CD14-positive monocyte (primary cell): ENCODE measurements at regions not wholly inside any gene's neighbourhood (a gene's known extent, or its start where the extent isn't known, plus 50 kb on each side); places are given as distances from the start of the nearest gene placed in this dataset.

Source experiments
- DNase-seq, 3 donors: peaks; one replicate each; pipeline ENCODE4 v3.0.0-alpha.2; 2011 to 2022
- H2AFZ ChIP-seq: 2 replicates; pipeline ENCODE4 v1.6.0; 2012; ENCODE audit warnings: mild to moderate bottlenecking, low read depth, low read length, inconsistent platforms; ENCODE audit not compliant: insufficient read depth, poor library complexity, severe bottlenecking
- H3K27ac ChIP-seq, 2 donors: 1 replicate in 1 of 2; 2 replicates in 1 of 2; pipeline ENCODE4 v1.5.1; 2012 to 2013; ENCODE audit warnings: low read length in 2 of 2, control low read depth in 1 of 2, inconsistent platforms in 1 of 2, low read depth in 1 of 2, mild to moderate bottlenecking in 1 of 2
- H3K27me3 ChIP-seq, 2 donors: one replicate each; pipeline versions ENCODE4 v1.6.0 to v1.6.1; 2011 to 2013; ENCODE audit warnings: low read length in 2 of 2; ENCODE audit not compliant: control insufficient read depth in 2 of 2, insufficient read depth in 2 of 2
- H3K36me3 ChIP-seq, 2 donors: replicated peaks in 1 of 2; 1 replicate in 1 of 2; 2 replicates in 1 of 2; pipeline versions ENCODE4 v1.5.1 to v1.6.1; 2012 to 2013; ENCODE audit warnings: low read length in 2 of 2, control low read depth in 1 of 2, inconsistent platforms in 1 of 2, mild to moderate bottlenecking in 1 of 2; ENCODE audit not compliant: insufficient read depth in 2 of 2, control insufficient read depth in 1 of 2
- H3K4me1 ChIP-seq, 2 donors: 1 replicate in 1 of 2; 2 replicates in 1 of 2; pipeline versions ENCODE4 v1.5.1 to v1.6.1; 2012 to 2013; ENCODE audit warnings: low read length in 2 of 2, control low read depth in 1 of 2, inconsistent platforms in 1 of 2, mild to moderate bottlenecking in 1 of 2, moderate library complexity in 1 of 2; ENCODE audit not compliant: insufficient read depth in 2 of 2, control insufficient read depth in 1 of 2
- H3K4me2 ChIP-seq: replicated peaks from 2 replicates; pipeline ENCODE3; 2012; ENCODE audit warnings: low read length, moderate library complexity, mild to moderate bottlenecking; ENCODE audit not compliant: poor library complexity, severe bottlenecking; ENCODE audit errors: extremely low read depth
- H3K4me3 ChIP-seq, 3 experiments: fragments of 200-600 bp in 1 of 3; sonication (generic) in 1 of 3; replicated peaks in 1 of 3; 1 replicate in 2 of 3; 2 replicates in 1 of 3; pipeline ENCODE4 v1.5.1; 2011 to 2013; ENCODE audit warnings: low read length in 3 of 3, mild to moderate bottlenecking in 3 of 3, control low read depth in 2 of 3, low read depth in 2 of 3, inconsistent platforms in 1 of 3, moderate library complexity in 1 of 3
- H3K79me2 ChIP-seq: 2 replicates; pipeline ENCODE4 v1.6.0; 2012; ENCODE audit warnings: mild to moderate bottlenecking, control low read depth, inconsistent platforms, low read length, moderate library complexity; ENCODE audit not compliant: insufficient read depth
- H3K9ac ChIP-seq: 2 replicates; pipeline ENCODE4 v1.6.0; 2017; ENCODE audit warnings: low read length, mild to moderate bottlenecking; ENCODE audit not compliant: insufficient read depth, poor library complexity, severe bottlenecking
- H3K9me3 ChIP-seq, 2 donors: replicated peaks in 1 of 2; 1 replicate in 1 of 2; 2 replicates in 1 of 2; pipeline versions ENCODE4 v1.5.1 to v1.6.1; 2012 to 2013; ENCODE audit warnings: low read length in 2 of 2, control low read depth in 1 of 2; ENCODE audit not compliant: control insufficient read depth in 1 of 2, insufficient read depth in 1 of 2
- H4K20me1 ChIP-seq: 2 replicates; pipeline ENCODE4 v1.6.0; 2012; ENCODE audit warnings: mild to moderate bottlenecking, low read length, control low read depth, moderate library complexity; ENCODE audit not compliant: insufficient read depth
- H3K27ac Mint-ChIP-seq, 7 donors: one replicate each; pipeline ENCODE4 v1.8.0; 2020; ENCODE audit warnings: mild to moderate bottlenecking in 7 of 7, mixed read lengths in 7 of 7, moderate library complexity in 6 of 7, inconsistent platforms in 2 of 7
- H3K27me3 Mint-ChIP-seq, 3 donors: one replicate each; pipeline ENCODE4 v1.8.0; 2021 to 2022; ENCODE audit warnings: low read depth in 3 of 3, mild to moderate bottlenecking in 3 of 3, mixed read lengths in 3 of 3, moderate library complexity in 3 of 3, inconsistent platforms in 1 of 3
- H3K36me3 Mint-ChIP-seq, 2 donors: one replicate each; pipeline ENCODE4 v1.8.0; 2020; ENCODE audit warnings: mixed read lengths in 2 of 2, inconsistent platforms in 1 of 2, mild to moderate bottlenecking in 1 of 2
- H3K4me1 Mint-ChIP-seq: one replicate; pipeline ENCODE4 v1.8.0; 2020; ENCODE audit warnings: mild to moderate bottlenecking, mixed read lengths
- H3K4me3 Mint-ChIP-seq, 2 donors: one replicate each; pipeline ENCODE4 v1.8.0; 2020; ENCODE audit warnings: mild to moderate bottlenecking in 2 of 2, mixed read lengths in 2 of 2, moderate library complexity in 1 of 2
- H3K9me3 Mint-ChIP-seq, 7 donors: one replicate each; pipeline ENCODE4 v1.8.0; 2020 to 2022; ENCODE audit warnings: mixed read lengths in 7 of 7, mild to moderate bottlenecking in 6 of 7, moderate library complexity in 6 of 7, inconsistent platforms in 2 of 7
- WGBS: methylation state at CpG from one replicate; pipeline ENCODE4 v1.1.5; 2013; ENCODE audit warnings: missing lambda C conversion rate; ENCODE audit not compliant: insufficient coverage; 5-methylcytosine and 5-hydroxymethylcytosine counted together
- intact Hi-C, 2 donors: fragments of 100-400 bp; cut with micrococcal nuclease; formaldehyde crosslinking; loops; one replicate each; pipeline versions ENCODE4 v1.15.0 to v1.15.1; 2023
- TF ChIP-seq, protein P1 (sequence below): fragments of 200-600 bp; IDR thresholded peaks from one replicate; pipeline ENCODE4 v1.8.0; 2022; ENCODE audit warnings: antibody characterized with exemption, mild to moderate bottlenecking

DNA sequence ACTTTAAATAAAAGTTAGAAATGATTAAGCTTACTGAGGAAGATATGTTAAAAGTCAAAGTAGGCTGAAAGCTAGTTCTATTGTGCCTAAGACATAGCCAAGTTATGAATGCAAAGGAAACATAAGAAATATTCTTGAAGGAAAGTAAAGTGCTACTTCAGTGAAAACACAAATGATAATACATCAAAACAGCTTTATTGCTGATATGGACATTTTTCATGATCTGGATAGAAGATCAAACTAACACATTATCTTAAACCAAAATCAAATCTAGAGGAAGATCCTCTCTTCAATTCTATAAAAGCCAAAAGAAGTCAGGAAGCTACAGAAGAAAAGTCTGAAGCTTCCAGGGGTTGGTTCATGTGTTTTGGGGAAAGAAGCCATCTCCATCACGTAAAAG, 545.9 kb downstream of the COL11A1 start:
- no peaks in the 10 kb centered on the region for H3K4me1 ChIP-seq
- H3K9ac ChIP-seq: no peak overlapping the region
- no peak for DNase-seq
- TF ChIP-seq, protein P1, sequence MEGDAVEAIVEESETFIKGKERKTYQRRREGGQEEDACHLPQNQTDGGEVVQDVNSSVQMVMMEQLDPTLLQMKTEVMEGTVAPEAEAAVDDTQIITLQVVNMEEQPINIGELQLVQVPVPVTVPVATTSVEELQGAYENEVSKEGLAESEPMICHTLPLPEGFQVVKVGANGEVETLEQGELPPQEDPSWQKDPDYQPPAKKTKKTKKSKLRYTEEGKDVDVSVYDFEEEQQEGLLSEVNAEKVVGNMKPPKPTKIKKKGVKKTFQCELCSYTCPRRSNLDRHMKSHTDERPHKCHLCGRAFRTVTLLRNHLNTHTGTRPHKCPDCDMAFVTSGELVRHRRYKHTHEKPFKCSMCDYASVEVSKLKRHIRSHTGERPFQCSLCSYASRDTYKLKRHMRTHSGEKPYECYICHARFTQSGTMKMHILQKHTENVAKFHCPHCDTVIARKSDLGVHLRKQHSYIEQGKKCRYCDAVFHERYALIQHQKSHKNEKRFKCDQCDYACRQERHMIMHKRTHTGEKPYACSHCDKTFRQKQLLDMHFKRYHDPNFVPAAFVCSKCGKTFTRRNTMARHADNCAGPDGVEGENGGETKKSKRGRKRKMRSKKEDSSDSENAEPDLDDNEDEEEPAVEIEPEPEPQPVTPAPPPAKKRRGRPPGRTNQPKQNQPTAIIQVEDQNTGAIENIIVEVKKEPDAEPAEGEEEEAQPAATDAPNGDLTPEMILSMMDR: no peak
- no peak overlapping the region for H3K27ac ChIP-seq
- H3K4me3 ChIP-seq: no peak overlapping the region
- H3K9me3 Mint-ChIP-seq: peaks cover 0 to 5% (median 2%) of the 10 kb centered on the region in 7 donors
- no peaks in the 10 kb centered on the region for H3K79me2 ChIP-seq
- WGBS: no CpG with 5 or more reads among the region's 1 CpG
- peaks cover 0 to 4% of the 10 kb centered on the region in 2 donors for H3K9me3 ChIP-seq
- H3K36me3 ChIP-seq: no peaks in the 10 kb centered on the region
- H4K20me1 ChIP-seq: no peaks in the 10 kb centered on the region
- no peak overlapping the region for H3K27ac Mint-ChIP-seq
- H3K4me1 Mint-ChIP-seq: no peaks in the 10 kb centered on the region
- no peaks in the 10 kb centered on the region for H3K27me3 Mint-ChIP-seq
- H3K4me2 ChIP-seq: no peak overlapping the region
- no peak overlapping the region for H2AFZ ChIP-seq
- intact Hi-C loops: no loop called here
- H3K27me3 ChIP-seq: no peaks in the 10 kb centered on the region
- no peaks in the 10 kb centered on the region for H3K36me3 Mint-ChIP-seq
- no peak overlapping the region for H3K4me3 Mint-ChIP-seq

DNA sequence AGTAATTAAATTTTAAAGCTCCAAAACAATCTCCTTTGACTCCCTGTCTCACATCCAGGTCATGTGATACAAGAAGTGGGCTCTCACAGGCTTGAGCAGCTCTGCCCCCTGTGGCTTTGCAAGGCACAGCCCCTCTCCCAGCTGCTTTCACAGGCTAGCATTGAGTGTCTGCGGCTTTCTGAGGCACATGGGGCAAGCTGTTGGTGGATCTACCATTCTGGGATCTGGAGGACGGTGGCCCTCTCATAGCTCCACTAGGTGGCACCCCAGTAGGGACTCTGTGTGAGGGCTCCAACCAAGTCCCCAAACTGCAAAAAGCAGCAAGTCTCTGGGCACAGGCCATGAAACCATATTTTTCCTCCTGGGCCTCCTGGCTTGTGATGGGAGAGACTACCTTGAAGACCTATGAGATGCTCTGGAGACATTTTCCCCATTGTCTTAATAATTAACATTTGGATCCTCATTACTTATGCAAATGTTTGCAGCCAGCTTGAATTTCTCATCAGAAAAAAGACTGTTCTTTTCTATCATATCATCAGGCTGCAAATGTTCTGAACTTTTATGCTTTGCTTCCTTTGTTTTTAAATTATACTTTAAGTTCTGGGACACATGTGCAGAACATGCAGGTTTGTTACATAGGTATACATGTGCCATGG, 554.1 kb upstream of the OLFM3 start:
- no peaks in the 10 kb centered on the region for H3K4me1 ChIP-seq
- H3K79me2 ChIP-seq: no peaks in the 10 kb centered on the region
- no peak overlapping the region for H3K9ac ChIP-seq
- WGBS: 89% methylated on average over 1 of the region's 2 CpGs
- H3K36me3 ChIP-seq: no peaks in the 10 kb centered on the region
- H2AFZ ChIP-seq: no peak overlapping the region
- TF ChIP-seq, protein P1: no peak
- DNase-seq: no peak
- H3K4me3 ChIP-seq: no peak overlapping the region
- no peaks in the 10 kb centered on the region for H4K20me1 ChIP-seq
- Mint-ChIP-seq H3K4me3 (no peak overlapping the region), H3K4me1 (no peaks in the 10 kb centered on the region), H3K27me3 (no peaks in the 10 kb centered on the region), H3K27ac (no peak overlapping the region), H3K36me3 (no peaks in the 10 kb centered on the region), H3K9me3 (peaks cover 5 to 11% (median 8%) of the 10 kb centered on the region in 7 donors)
- no peak overlapping the region for H3K27ac ChIP-seq
- intact Hi-C loops: no loop called here
- peaks cover 7 to 11% of the 10 kb centered on the region in 2 donors for H3K9me3 ChIP-seq
- no peak overlapping the region for H3K4me2 ChIP-seq
- no peaks in the 10 kb centered on the region for H3K27me3 ChIP-seq
